Activated naive CD4-positive, alpha-beta T cell treated with anti-CD3 and anti-CD28 coated beads for 36 hours (primary cell): ENCODE measurements at regions not wholly inside any gene's neighbourhood (a gene's known extent, or its start where the extent isn't known, plus 50 kb on each side); places are given as distances from the start of the nearest gene placed in this dataset.

Experiments used
- CTCF ChIA-PET: fragments of 350-600 bp; sonication (Branson Sonifier 250); formaldehyde crosslinking; loops from one replicate; lab custom pipeline; 2021; ENCODE audit warnings: antibody characterized with exemption; lab: Charles Lee
- DNase-seq: peaks from one replicate; pipeline ENCODE4 v3.0.0-alpha.2; 2020
- H3K27ac Mint-ChIP-seq: one replicate; pipeline ENCODE4 v1.8.0; 2021; ENCODE audit warnings: mild to moderate bottlenecking, mixed read lengths
- H3K27me3 Mint-ChIP-seq: one replicate; pipeline ENCODE4 v1.8.0; 2021; ENCODE audit warnings: low read depth, mixed read lengths
- H3K36me3 Mint-ChIP-seq: one replicate; pipeline ENCODE4 v1.8.0; 2021; ENCODE audit warnings: low read depth, mixed read lengths
- H3K4me1 Mint-ChIP-seq: one replicate; pipeline ENCODE4 v1.8.0; 2021; ENCODE audit warnings: low read depth, mixed read lengths
- H3K4me3 Mint-ChIP-seq: one replicate; pipeline ENCODE4 v1.8.0; 2021; ENCODE audit warnings: mild to moderate bottlenecking, moderate library complexity, mixed read lengths
- H3K9me3 Mint-ChIP-seq: one replicate; pipeline ENCODE4 v1.8.0; 2021; ENCODE audit warnings: mixed read lengths
- intact Hi-C: fragments of 100-400 bp; cut with micrococcal nuclease; formaldehyde crosslinking; loops from one replicate; pipeline ENCODE4 v1.15.1; 2023

GRCh38 chr3:193812078-193812725 lies 219.2 kb downstream of the OPA1 start:
- H3K27me3 Mint-ChIP-seq: no peaks in the 10 kb centered on the region
- no peak for DNase-seq
- H3K4me3 Mint-ChIP-seq: no peak overlapping the region
- CTCF ChIA-PET: interaction anchor here (1.2 kb wide), 1 partner anchor 362 kb away, joined by 3 read pairs; no protein-coding TSS in a partner anchor
- no peaks in the 10 kb centered on the region for H3K9me3 Mint-ChIP-seq
- no peaks in the 10 kb centered on the region for H3K4me1 Mint-ChIP-seq
- H3K27ac Mint-ChIP-seq: no peak overlapping the region
- intact Hi-C loops: no loop called here
- no peaks in the 10 kb centered on the region for H3K36me3 Mint-ChIP-seq

DNA sequence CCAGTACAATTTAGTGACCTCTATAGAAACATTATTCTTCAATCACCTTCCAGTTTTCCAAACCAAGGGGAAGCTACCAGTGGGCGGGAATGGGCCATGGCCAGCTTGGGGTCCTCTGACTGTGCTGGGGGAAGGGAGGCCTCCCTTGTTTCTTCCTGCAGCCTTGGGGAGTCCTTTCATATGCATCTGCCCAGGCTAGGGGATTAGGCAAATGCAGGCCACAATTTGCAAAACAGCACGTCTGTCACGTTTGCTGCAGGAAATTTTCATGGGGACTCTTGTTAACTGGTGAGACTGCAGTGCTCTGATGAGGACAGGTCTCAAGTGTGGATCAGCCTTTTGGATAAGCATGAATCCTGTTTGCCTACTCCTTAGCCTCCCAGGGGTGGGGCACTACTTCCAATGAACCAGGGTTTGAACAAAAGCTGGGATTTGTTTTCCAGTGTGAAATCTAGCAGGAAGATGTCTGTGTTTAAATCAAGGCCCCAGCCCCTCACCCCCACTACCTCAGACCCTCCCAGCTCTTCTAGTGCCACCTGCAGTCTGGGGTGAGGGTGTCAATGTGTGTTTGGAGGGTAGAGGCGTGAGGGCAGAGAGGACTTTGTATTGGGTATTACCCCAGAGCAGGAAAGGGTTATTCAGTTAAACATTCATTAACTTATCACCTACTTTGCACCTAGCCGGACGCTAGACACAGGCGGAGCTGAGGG lies 219.9 kb downstream of the OPA1 start:
- Mint-ChIP-seq H3K9me3 (no peaks in the 10 kb centered on the region), H3K27me3 (no peaks in the 10 kb centered on the region), H3K4me1 (no peaks in the 10 kb centered on the region), H3K36me3 (no peaks in the 10 kb centered on the region), H3K4me3 (no peak overlapping the region), H3K27ac (no peak overlapping the region)
- no peak for DNase-seq
- intact Hi-C loops: no loop called here
- CTCF ChIA-PET: interaction anchor here (0.5 to 1.2 kb wide), 2 partner anchors 27 to 362 kb away, joined by 3 read pairs; no protein-coding TSS in a partner anchor

DNA sequence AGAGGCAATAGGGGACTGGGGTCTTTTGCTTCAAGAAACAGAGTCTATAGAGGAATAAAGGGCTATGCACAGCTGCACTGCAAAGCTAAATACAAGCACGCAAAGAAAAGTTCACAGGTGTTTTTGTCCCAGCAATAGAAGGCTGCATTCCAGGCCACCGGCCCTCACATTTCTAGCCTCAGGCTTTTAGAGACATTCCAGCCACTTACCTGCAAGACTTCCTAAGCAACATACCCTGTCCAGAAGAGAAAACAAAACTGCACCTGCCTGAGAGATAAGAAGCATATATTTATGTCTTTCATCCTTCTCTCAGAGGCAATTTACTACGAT lies 220.5 kb downstream of the OPA1 start:
- Mint-ChIP-seq H3K27ac (no peak overlapping the region), H3K4me3 (no peak overlapping the region), H3K27me3 (no peaks in the 10 kb centered on the region), H3K4me1 (no peaks in the 10 kb centered on the region), H3K9me3 (no peaks in the 10 kb centered on the region), H3K36me3 (no peaks in the 10 kb centered on the region)
- DNase-seq: no peak
- intact Hi-C loops: no loop called here
- CTCF ChIA-PET: interaction anchor here (0.5 kb wide), 1 partner anchor 27 kb away, joined by 3 read pairs; no protein-coding TSS in a partner anchor

DNA sequence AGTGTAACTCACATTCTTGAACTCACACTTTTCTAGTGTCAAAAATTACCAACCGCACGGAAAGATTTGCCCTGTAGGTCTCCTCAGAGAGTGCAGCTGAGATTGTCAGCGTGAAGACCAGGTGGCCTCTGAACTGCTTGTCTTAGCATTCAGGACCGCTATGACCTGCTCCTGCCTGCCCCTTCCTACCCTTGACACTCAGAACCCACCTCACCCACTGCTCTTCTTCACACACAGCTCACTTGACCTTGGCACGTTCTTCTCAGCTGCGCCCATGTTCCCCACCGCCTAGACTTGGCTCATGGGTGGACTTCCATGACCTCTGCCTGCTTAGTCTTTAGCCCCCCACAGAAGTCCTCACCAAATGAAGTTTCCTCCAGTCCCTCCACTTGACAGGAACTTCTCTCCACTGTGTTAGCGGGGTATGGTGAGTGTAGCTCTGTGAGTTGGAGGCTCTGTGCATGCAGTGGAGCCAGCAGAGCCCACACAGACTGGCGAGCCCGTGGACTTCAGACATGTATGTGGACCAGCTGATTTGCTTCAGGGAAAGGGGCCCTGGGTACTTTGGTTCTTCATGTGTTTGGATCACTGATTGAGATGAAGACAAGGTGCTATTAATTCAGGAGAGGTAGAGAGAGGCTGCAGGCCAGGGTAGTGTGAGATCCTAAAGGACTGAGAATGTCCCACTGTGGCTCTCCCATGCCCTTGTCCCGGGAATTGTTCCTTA lies 221.3 kb downstream of the OPA1 start:
- intact Hi-C loops: no loop called here
- no peaks in the 10 kb centered on the region for H3K27me3 Mint-ChIP-seq
- CTCF ChIA-PET: no interaction called here
- H3K4me3 Mint-ChIP-seq: no peak overlapping the region
- H3K4me1 Mint-ChIP-seq: no peaks in the 10 kb centered on the region
- no peaks in the 10 kb centered on the region for H3K36me3 Mint-ChIP-seq
- no peak overlapping the region for H3K27ac Mint-ChIP-seq
- DNase-seq: no peak
- no peaks in the 10 kb centered on the region for H3K9me3 Mint-ChIP-seq

- Mint-ChIP-seq H3K4me1 (no peaks in the 10 kb centered on the region), H3K27ac (no peak overlapping the region), H3K4me3 (no peak overlapping the region), H3K27me3 (no peaks in the 10 kb centered on the region), H3K36me3 (no peaks in the 10 kb centered on the region), H3K9me3 (no peaks in the 10 kb centered on the region)
- intact Hi-C loops: no loop called here
- CTCF ChIA-PET: interaction anchor here (0.6 kb wide), 1 partner anchor 149 kb away, joined by 3 read pairs; no protein-coding TSS in a partner anchor
- DNase-seq: no peak
Measured at GRCh38 chr3:193815246-193816027, 222.4 kb downstream of the OPA1 start.

DNA sequence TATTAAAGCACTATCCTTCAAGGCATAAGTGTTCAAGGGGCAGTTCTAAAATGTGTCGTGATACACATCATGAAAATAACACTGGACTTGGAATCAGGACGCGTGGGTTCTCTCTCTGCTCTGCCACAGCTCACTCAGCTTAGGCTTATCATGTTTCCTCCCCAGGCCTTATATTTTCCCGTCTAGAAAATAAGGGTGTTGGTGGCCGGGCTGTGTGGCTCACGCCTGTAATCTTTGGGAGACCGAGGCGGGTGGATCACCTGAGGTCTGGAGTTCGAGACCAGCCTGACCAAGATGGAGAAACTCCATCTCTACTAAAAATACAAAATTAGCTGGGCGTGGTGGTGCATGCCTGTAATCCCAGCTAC lies 223.0 kb downstream of the OPA1 start:
- Mint-ChIP-seq H3K36me3 (no peaks in the 10 kb centered on the region), H3K27me3 (no peaks in the 10 kb centered on the region), H3K4me3 (no peak overlapping the region), H3K27ac (no peak overlapping the region), H3K4me1 (no peaks in the 10 kb centered on the region), H3K9me3 (no peaks in the 10 kb centered on the region)
- CTCF ChIA-PET: interaction anchor here (0.6 kb wide), 1 partner anchor 149 kb away, joined by 3 read pairs; no protein-coding TSS in a partner anchor
- intact Hi-C loops: no loop called here
- no peak for DNase-seq

GRCh38 chr3:193816656-193817311 lies 223.8 kb downstream of the OPA1 start:
- Mint-ChIP-seq H3K4me3 (no peak overlapping the region), H3K9me3 (no peaks in the 10 kb centered on the region), H3K4me1 (no peaks in the 10 kb centered on the region), H3K27ac (no peak overlapping the region), H3K36me3 (no peaks in the 10 kb centered on the region), H3K27me3 (no peaks in the 10 kb centered on the region)
- intact Hi-C loops: no loop called here
- CTCF ChIA-PET: no interaction called here
- DNase-seq: no peak

GRCh38 chr3:193819117-193820010 lies 226.4 kb downstream of the OPA1 start:
- H3K27ac Mint-ChIP-seq: no peak overlapping the region
- CTCF ChIA-PET: no interaction called here
- no peak overlapping the region for H3K4me3 Mint-ChIP-seq
- H3K36me3 Mint-ChIP-seq: no peaks in the 10 kb centered on the region
- no peaks in the 10 kb centered on the region for H3K27me3 Mint-ChIP-seq
- DNase-seq: no peak
- no peaks in the 10 kb centered on the region for H3K4me1 Mint-ChIP-seq
- intact Hi-C loops: no loop called here
- no peaks in the 10 kb centered on the region for H3K9me3 Mint-ChIP-seq

- DNase-seq: no peak
- intact Hi-C loops: no loop called here
- no peak overlapping the region for H3K4me3 Mint-ChIP-seq
- no peaks in the 10 kb centered on the region for H3K36me3 Mint-ChIP-seq
- no peaks in the 10 kb centered on the region for H3K4me1 Mint-ChIP-seq
- H3K27ac Mint-ChIP-seq: no peak overlapping the region
- CTCF ChIA-PET: no interaction called here
- no peaks in the 10 kb centered on the region for H3K27me3 Mint-ChIP-seq
- no peaks in the 10 kb centered on the region for H3K9me3 Mint-ChIP-seq
Measured at GRCh38 chr3:193821151-193821668, 228.2 kb downstream of the OPA1 start.

GRCh38 chr3:193822492-193823212 lies 229.6 kb downstream of the OPA1 start:
- no peaks in the 10 kb centered on the region for H3K27me3 Mint-ChIP-seq
- intact Hi-C loops: no loop called here
- H3K4me3 Mint-ChIP-seq: no peak overlapping the region
- H3K27ac Mint-ChIP-seq: no peak overlapping the region
- DNase-seq: no peak
- H3K4me1 Mint-ChIP-seq: no peaks in the 10 kb centered on the region
- no peaks in the 10 kb centered on the region for H3K36me3 Mint-ChIP-seq
- CTCF ChIA-PET: interaction anchor here (0.9 kb wide), 1 partner anchor 42 kb away, joined by 4 read pairs; no protein-coding TSS in a partner anchor
- no peaks in the 10 kb centered on the region for H3K9me3 Mint-ChIP-seq
